CD4-positive, alpha-beta T cell (primary cell): ENCODE measurements at regions not wholly inside any gene's neighbourhood (a gene's known extent, or its start where the extent isn't known, plus 50 kb on each side); places are given as distances from the start of the nearest gene placed in this dataset.

Experiments
- ATAC-seq: fragments of 200-7000 bp; cut with Tn5 transposase; one replicate; pipeline ENCODE4 v1.10.0; 2022; ENCODE audit warnings: mild to moderate bottlenecking; ENCODE audit not compliant: poor library complexity
- CTCF ChIA-PET: fragments of 350-600 bp; sonication (Branson Sonifier 250); formaldehyde crosslinking; loops from one replicate; lab custom pipeline; 2021; ENCODE audit warnings: antibody characterized with exemption, inconsistent platforms; lab: Charles Lee
- POLR2A ChIA-PET: fragments of 350-600 bp; sonication (Branson Sonifier 250); formaldehyde crosslinking; loops from one replicate; lab custom pipeline; 2021; ENCODE audit warnings: antibody characterized with exemption, inconsistent platforms; lab: Charles Lee
- DNase-seq, 14 experiments: peaks; one replicate each; pipeline ENCODE4 v3.0.0-alpha.2; 2013 to 2020; ENCODE audit warnings: mixed read lengths in 2 of 14
- H3K27ac ChIP-seq, 2 donors: one replicate each; pipeline versions ENCODE4 v1.5.1 to v1.7.0; 2013; ENCODE audit warnings: low read length in 2 of 2, low read depth in 1 of 2, mild to moderate bottlenecking in 1 of 2
- H3K27me3 ChIP-seq, 2 experiments: 1 replicate in 1 of 2; 2 replicates in 1 of 2; pipeline versions ENCODE4 v1.6.1 to v1.7.0; 2013; ENCODE audit warnings: low read length in 2 of 2, control low read depth in 1 of 2, mild to moderate bottlenecking in 1 of 2, moderate library complexity in 1 of 2; ENCODE audit not compliant: insufficient read depth in 2 of 2, control insufficient read depth in 1 of 2
- H3K36me3 ChIP-seq: one replicate; pipeline ENCODE4 v1.6.1; 2013; ENCODE audit warnings: low read length, control low read depth; ENCODE audit not compliant: insufficient read depth
- H3K4me1 ChIP-seq: one replicate; pipeline ENCODE4 v1.6.1; 2013; ENCODE audit warnings: low read length, control low read depth; ENCODE audit not compliant: insufficient read depth
- H3K4me3 ChIP-seq: one replicate; pipeline ENCODE4 v1.5.1; 2013; ENCODE audit warnings: mild to moderate bottlenecking, low read length, moderate library complexity
- H3K9me3 ChIP-seq, 2 experiments: 1 replicate in 1 of 2; 2 replicates in 1 of 2; pipeline versions ENCODE4 v1.6.1 to v1.7.0; 2013; ENCODE audit warnings: low read length in 2 of 2, mild to moderate bottlenecking in 2 of 2, control low read depth in 1 of 2, moderate library complexity in 1 of 2; ENCODE audit not compliant: control insufficient read depth in 1 of 2, insufficient read depth in 1 of 2
- H3K27ac Mint-ChIP-seq: one replicate; pipeline ENCODE4 v1.8.0; 2020; ENCODE audit warnings: mixed read lengths
- H3K27me3 Mint-ChIP-seq: one replicate; pipeline ENCODE4 v1.8.0; 2021; ENCODE audit warnings: mixed read lengths
- H3K36me3 Mint-ChIP-seq: one replicate; pipeline ENCODE4 v1.8.0; 2021; ENCODE audit warnings: low read depth, mixed read lengths
- H3K4me1 Mint-ChIP-seq: one replicate; pipeline ENCODE4 v1.8.0; 2021; ENCODE audit warnings: low read depth, mixed read lengths
- H3K4me3 Mint-ChIP-seq: one replicate; pipeline ENCODE4 v1.8.0; 2020; ENCODE audit warnings: mild to moderate bottlenecking, mixed read lengths
- H3K9me3 Mint-ChIP-seq: one replicate; pipeline ENCODE4 v1.8.0; 2020; ENCODE audit warnings: mixed read lengths
- intact Hi-C, 2 experiments: fragments of 100-400 bp; cut with DNase I in 1 of 2; cut with micrococcal nuclease in 1 of 2; formaldehyde crosslinking; loops; one replicate each; pipeline versions ENCODE4 v1.15.1 to v1.9.0; 2023 to 2025; cut with DNase I, micrococcal nuclease
- TF ChIP-seq, protein P1 (sequence below): fragments of 200-600 bp; IDR thresholded peaks from one replicate; pipeline ENCODE4 v1.8.0; 2022; ENCODE audit warnings: antibody characterized with exemption, mild to moderate bottlenecking

DNA sequence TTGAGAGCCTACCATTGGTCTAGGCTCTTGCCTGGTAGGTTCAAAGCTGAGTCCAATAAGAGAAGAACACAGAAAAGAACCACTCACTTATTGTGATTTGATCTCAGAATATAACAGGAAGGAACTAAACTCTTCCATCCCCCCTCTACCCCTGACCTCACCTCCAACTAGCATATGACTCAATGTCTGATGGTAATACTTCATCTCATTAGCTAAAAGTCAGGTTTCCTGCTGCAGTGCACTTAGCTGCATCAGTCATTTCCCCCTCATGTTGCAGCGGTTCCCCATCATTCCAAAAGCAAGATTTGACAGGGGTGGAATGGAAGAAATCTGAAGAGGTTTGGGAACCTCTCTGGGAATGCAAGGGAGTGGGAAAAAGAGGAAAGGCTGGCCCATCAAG is 289.5 kb downstream of the SMARCA1 start:
- intact Hi-C loops = no loop called here
- Mint-ChIP-seq H3K4me3 (no peak overlapping the region), H3K27me3 (peaks cover 5% of the 10 kb centered on the region), H3K9me3 (no peaks in the 10 kb centered on the region), H3K27ac (no peak overlapping the region), H3K36me3 (no peaks in the 10 kb centered on the region), H3K4me1 (no peaks in the 10 kb centered on the region)
- Histone ChIP-seq H3K27ac (no peak overlapping the region), H3K4me3 (no peak overlapping the region), H3K27me3 (no peaks in the 10 kb centered on the region), H3K36me3 (no peaks in the 10 kb centered on the region), H3K4me1 (no peaks in the 10 kb centered on the region), H3K9me3 (no peaks in the 10 kb centered on the region)
- ATAC-seq (no peak), DNase-seq (no peak)
- POLR2A ChIA-PET = no interaction called here
- CTCF ChIA-PET = no interaction called here
- TF ChIP-seq, protein P1, sequence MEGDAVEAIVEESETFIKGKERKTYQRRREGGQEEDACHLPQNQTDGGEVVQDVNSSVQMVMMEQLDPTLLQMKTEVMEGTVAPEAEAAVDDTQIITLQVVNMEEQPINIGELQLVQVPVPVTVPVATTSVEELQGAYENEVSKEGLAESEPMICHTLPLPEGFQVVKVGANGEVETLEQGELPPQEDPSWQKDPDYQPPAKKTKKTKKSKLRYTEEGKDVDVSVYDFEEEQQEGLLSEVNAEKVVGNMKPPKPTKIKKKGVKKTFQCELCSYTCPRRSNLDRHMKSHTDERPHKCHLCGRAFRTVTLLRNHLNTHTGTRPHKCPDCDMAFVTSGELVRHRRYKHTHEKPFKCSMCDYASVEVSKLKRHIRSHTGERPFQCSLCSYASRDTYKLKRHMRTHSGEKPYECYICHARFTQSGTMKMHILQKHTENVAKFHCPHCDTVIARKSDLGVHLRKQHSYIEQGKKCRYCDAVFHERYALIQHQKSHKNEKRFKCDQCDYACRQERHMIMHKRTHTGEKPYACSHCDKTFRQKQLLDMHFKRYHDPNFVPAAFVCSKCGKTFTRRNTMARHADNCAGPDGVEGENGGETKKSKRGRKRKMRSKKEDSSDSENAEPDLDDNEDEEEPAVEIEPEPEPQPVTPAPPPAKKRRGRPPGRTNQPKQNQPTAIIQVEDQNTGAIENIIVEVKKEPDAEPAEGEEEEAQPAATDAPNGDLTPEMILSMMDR = no peak

- Histone ChIP-seq H3K27me3 (no peaks in the 10 kb centered on the region), H3K36me3 (no peaks in the 10 kb centered on the region), H3K4me3 (no peak overlapping the region), H3K27ac (no peak overlapping the region), H3K9me3 (no peaks in the 10 kb centered on the region), H3K4me1 (no peaks in the 10 kb centered on the region)
- TF ChIP-seq, protein P1 = no peak
- no peak overlapping the region for H3K4me3 Mint-ChIP-seq
- no peak overlapping the region for H3K27ac Mint-ChIP-seq
- CTCF ChIA-PET = no interaction called here
- POLR2A ChIA-PET = no interaction called here
- DNase-seq (no peak), ATAC-seq (no peak)
- H3K9me3 Mint-ChIP-seq = no peaks in the 10 kb centered on the region
- peaks cover 5% of the 10 kb centered on the region for H3K27me3 Mint-ChIP-seq
- no peaks in the 10 kb centered on the region for H3K4me1 Mint-ChIP-seq
- no peaks in the 10 kb centered on the region for H3K36me3 Mint-ChIP-seq
- intact Hi-C loops = no loop called here
These were observed 292.3 kb downstream of the SMARCA1 start for GRCh38 chrX:129230850-129231512.

DNA sequence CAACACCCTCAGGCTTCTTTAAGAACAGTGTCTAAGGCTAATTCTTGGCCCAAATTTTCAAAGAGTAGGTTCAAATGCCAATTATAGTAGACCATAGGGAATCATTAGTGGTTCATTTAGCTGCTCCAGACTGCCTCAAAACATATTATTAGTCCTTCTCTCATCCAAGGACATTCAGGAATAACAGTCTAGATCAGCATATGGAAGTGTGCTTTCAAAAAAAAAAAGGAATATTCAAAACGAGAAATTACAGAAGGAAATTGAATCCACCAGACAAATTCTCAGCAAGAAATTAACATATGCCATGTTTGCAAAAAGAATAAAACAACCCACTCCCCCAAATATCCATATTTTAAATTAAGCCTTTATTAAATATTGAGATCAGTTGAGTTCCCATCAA is 293.1 kb downstream of the SMARCA1 start:
- H3K36me3 ChIP-seq = no peaks in the 10 kb centered on the region
- H3K9me3 Mint-ChIP-seq = no peaks in the 10 kb centered on the region
- no peaks in the 10 kb centered on the region for H3K36me3 Mint-ChIP-seq
- H3K4me1 ChIP-seq = no peaks in the 10 kb centered on the region
- H3K27me3 ChIP-seq = no peaks in the 10 kb centered on the region
- TF ChIP-seq, protein P1 = no peak
- no peaks in the 10 kb centered on the region for H3K9me3 ChIP-seq
- intact Hi-C loops = no loop called here
- no peak overlapping the region for H3K4me3 ChIP-seq
- no peak for DNase-seq
- no peak for ATAC-seq
- no peak overlapping the region for H3K4me3 Mint-ChIP-seq
- H3K27me3 Mint-ChIP-seq = peaks cover 5% of the 10 kb centered on the region
- ChIA-PET POLR2A (no interaction called here), CTCF (no interaction called here)
- H3K27ac ChIP-seq = no peak overlapping the region
- H3K4me1 Mint-ChIP-seq = no peaks in the 10 kb centered on the region
- no peak overlapping the region for H3K27ac Mint-ChIP-seq
